ENCODE measurements at regions not wholly inside any gene's neighbourhood (a gene's known extent, or its start where the extent isn't known, plus 50 kb on each side); places are given as distances from the start of the nearest gene placed in this dataset.

DNA sequence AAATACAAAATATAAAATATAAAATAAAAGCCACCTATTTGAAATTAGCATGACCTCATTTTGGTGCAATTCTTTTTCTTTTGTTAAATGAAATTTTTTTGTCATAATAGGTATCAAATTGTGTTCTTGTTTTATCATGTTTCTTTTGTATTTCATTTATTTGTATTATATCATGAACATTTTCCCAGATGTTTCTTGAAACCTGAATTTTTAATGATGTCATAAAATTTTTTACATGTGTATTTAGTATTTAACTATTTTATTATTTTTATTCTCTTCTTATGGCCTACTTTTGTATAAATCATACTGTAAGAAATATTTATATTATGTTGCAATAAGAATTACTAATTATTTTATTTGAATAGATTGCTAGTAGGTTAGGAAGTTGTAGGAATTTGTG is 361.7 kb downstream of the TMEM161B start:
- TF ChIP-seq, protein P1, sequence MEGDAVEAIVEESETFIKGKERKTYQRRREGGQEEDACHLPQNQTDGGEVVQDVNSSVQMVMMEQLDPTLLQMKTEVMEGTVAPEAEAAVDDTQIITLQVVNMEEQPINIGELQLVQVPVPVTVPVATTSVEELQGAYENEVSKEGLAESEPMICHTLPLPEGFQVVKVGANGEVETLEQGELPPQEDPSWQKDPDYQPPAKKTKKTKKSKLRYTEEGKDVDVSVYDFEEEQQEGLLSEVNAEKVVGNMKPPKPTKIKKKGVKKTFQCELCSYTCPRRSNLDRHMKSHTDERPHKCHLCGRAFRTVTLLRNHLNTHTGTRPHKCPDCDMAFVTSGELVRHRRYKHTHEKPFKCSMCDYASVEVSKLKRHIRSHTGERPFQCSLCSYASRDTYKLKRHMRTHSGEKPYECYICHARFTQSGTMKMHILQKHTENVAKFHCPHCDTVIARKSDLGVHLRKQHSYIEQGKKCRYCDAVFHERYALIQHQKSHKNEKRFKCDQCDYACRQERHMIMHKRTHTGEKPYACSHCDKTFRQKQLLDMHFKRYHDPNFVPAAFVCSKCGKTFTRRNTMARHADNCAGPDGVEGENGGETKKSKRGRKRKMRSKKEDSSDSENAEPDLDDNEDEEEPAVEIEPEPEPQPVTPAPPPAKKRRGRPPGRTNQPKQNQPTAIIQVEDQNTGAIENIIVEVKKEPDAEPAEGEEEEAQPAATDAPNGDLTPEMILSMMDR (IDR thresholded peaks at IDR 0.05) = no peak
- TF ChIP-seq POLR2A (IDR thresholded peaks at IDR 0.05) (no peak), POLR2AphosphoS5 (IDR thresholded peaks at IDR 0.05) (no peak)
